ENCODE measurements at regions not wholly inside any gene's neighbourhood (a gene's known extent, or its start where the extent isn't known, plus 50 kb on each side); places are given as distances from the start of the nearest gene placed in this dataset.

DNA sequence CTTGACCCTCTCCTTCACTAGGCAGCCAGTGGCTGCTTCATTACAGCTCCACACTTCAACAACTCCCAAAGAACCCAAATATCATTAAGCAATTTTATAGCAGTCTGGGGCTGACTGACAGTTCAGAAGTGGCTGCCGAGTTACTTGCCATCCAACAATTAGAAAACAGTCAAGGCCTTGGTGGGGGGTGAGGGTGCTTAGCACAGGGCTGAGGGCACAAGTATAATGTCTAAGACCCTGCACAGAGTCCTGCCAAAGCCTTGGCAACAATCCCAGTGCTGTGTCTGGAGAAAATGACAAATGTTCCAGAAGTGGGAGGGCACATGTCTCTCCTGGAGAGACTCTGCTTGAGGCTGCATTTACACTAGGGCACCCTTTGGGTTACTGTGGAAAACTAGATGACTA lies 71.1 kb downstream of the CXCL12 start:
- TF ChIP-seq, protein P1, sequence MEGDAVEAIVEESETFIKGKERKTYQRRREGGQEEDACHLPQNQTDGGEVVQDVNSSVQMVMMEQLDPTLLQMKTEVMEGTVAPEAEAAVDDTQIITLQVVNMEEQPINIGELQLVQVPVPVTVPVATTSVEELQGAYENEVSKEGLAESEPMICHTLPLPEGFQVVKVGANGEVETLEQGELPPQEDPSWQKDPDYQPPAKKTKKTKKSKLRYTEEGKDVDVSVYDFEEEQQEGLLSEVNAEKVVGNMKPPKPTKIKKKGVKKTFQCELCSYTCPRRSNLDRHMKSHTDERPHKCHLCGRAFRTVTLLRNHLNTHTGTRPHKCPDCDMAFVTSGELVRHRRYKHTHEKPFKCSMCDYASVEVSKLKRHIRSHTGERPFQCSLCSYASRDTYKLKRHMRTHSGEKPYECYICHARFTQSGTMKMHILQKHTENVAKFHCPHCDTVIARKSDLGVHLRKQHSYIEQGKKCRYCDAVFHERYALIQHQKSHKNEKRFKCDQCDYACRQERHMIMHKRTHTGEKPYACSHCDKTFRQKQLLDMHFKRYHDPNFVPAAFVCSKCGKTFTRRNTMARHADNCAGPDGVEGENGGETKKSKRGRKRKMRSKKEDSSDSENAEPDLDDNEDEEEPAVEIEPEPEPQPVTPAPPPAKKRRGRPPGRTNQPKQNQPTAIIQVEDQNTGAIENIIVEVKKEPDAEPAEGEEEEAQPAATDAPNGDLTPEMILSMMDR (IDR thresholded peaks at IDR 0.05; ENCODE audit: insufficient read depth, low read depth, low read length): no peak
- no peaks in the 10 kb centered on the region for H3K27me3 ChIP-seq (ENCODE audit: control insufficient read depth, insufficient read depth, low read length)
- no peak overlapping the region for H3K4me3 ChIP-seq (ENCODE audit: low read depth, low read length)
- CTCF ChIA-PET: interaction anchor here (0.9 kb wide), 1 partner anchor 12 kb away, joined by 4 read pairs; no protein-coding TSS in a partner anchor
- POLR2A ChIA-PET: no interaction called here
- DNase-seq (ENCODE audit: low read depth): no peak
- H3K36me3 ChIP-seq (ENCODE audit: control insufficient read depth, insufficient read depth, low read length): no peaks in the 10 kb centered on the region

DNA sequence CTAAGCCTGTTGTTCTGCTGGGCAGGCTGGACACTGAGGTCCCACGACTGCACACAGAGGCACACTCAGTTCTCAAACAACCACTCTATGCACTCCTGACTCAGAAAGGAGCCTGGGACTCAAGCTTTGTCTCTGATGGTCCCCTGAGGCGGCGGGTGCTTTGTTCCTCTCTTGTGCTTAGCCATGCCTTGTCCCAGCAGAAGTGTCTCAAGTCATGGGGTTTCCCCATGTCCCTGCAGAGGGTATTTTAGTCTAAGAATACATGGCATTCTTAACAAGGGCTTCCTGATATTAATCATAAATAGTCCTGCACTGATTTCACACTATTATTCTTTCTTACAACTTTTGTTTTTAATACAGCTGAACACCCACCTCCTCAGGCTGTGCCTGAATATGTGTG lies 72.5 kb downstream of the CXCL12 start:
- POLR2A ChIA-PET: no interaction called here
- Histone ChIP-seq H3K4me3 (ENCODE audit: low read depth, low read length) (no peak overlapping the region), H3K27me3 (ENCODE audit: control insufficient read depth, insufficient read depth, low read length) (no peaks in the 10 kb centered on the region), H3K36me3 (ENCODE audit: control insufficient read depth, insufficient read depth, low read length) (no peaks in the 10 kb centered on the region)
- TF ChIP-seq, protein P1 (IDR thresholded peaks at IDR 0.05; ENCODE audit: insufficient read depth, low read depth, low read length): no peak
- CTCF ChIA-PET: interaction anchor here (1.0 kb wide), 1 partner anchor 78 kb away, joined by 3 read pairs; no protein-coding TSS in a partner anchor
- no peak for DNase-seq (ENCODE audit: low read depth)

DNA sequence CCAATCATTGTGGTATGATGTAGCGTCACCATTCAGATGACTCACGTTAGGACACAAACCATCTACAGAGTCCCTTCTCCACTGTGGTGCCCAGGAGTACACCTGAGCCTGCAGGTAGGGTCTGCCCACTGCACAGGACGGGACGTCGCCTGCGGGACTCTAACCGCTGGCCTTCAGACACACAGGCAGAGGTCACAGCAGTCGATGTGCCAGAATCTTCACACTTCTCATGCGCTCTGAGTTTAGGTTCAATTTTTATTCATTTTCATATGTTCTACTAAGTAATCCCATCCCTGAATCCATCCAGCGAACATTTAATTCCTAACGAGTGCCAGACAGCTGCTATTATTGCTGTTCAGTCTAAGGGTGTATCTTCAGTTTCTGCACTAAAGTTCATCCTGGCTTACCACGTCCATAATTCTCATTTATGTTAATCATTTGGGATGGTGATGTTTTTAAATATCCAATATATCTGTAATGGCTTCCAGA lies 73.3 kb downstream of the CXCL12 start:
- POLR2A ChIA-PET: no interaction called here
- Histone ChIP-seq H3K36me3 (ENCODE audit: control insufficient read depth, insufficient read depth, low read length) (no peaks in the 10 kb centered on the region), H3K4me3 (ENCODE audit: low read depth, low read length) (no peak overlapping the region), H3K27me3 (ENCODE audit: control insufficient read depth, insufficient read depth, low read length) (no peaks in the 10 kb centered on the region)
- TF ChIP-seq, protein P1 (IDR thresholded peaks at IDR 0.05; ENCODE audit: insufficient read depth, low read depth, low read length): no peak
- CTCF ChIA-PET: interaction anchor here (0.5 to 1.7 kb wide), 13 partner anchors 9 to 641 kb away, joined by 3 to 8 read pairs (median 3); no protein-coding TSS in a partner anchor
- no peak for DNase-seq (ENCODE audit: low read depth)

DNA sequence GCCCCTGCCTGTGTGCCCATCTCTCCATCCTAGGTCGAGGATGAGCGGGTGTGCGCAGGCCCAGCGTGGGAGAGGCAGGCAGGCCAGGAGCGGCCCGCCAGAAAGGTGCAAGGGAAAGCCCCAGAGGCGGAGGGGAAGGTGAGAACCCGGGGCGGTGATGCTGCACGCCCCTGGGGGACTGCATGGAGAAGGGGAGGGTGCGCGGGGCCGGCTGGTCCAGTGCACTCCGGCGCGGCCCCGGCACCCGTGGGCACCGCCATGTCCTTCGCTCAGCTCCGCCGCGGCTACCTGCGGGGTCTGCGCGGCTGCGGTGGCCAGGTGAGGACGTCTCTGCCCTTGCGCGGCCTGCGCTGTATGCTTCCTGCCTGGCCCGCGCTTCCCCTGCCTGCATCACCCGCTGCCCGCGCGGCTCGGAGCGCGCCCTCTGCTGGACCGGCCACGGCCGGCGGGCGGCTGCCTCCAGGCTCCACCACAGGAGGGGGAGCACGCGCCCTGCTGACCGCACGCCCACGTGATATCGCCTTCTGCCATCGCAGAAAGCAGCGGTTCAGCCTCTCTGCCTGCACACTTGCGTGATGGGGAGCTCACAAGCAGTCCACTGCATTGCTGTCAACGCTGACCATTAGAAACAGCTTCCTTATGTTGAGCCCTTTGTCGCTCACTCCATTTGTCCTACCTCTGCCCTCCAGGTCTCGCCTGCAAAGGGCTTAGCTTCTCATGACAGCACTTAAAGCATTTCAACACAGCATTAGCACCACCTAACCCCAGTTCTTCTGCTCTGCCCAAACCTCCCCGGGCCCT lies 73.9 kb downstream of the CXCL12 start:
- TF ChIP-seq, protein P1 (IDR thresholded peaks at IDR 0.05; ENCODE audit: insufficient read depth, low read depth, low read length): peak; percentile 64
- ChIA-PET CTCF (interaction anchor here (0.5 to 1.7 kb wide), 17 partner anchors 8 to 640 kb away, joined by 3 to 8 read pairs (median 3); no protein-coding TSS in a partner anchor), POLR2A (no interaction called here)
- no peaks in the 10 kb centered on the region for H3K36me3 ChIP-seq (ENCODE audit: control insufficient read depth, insufficient read depth, low read length)
- H3K27me3 ChIP-seq (ENCODE audit: control insufficient read depth, insufficient read depth, low read length): no peaks in the 10 kb centered on the region
- no peak overlapping the region for H3K4me3 ChIP-seq (ENCODE audit: low read depth, low read length)
- DNase-seq (ENCODE audit: low read depth): no peak

DNA sequence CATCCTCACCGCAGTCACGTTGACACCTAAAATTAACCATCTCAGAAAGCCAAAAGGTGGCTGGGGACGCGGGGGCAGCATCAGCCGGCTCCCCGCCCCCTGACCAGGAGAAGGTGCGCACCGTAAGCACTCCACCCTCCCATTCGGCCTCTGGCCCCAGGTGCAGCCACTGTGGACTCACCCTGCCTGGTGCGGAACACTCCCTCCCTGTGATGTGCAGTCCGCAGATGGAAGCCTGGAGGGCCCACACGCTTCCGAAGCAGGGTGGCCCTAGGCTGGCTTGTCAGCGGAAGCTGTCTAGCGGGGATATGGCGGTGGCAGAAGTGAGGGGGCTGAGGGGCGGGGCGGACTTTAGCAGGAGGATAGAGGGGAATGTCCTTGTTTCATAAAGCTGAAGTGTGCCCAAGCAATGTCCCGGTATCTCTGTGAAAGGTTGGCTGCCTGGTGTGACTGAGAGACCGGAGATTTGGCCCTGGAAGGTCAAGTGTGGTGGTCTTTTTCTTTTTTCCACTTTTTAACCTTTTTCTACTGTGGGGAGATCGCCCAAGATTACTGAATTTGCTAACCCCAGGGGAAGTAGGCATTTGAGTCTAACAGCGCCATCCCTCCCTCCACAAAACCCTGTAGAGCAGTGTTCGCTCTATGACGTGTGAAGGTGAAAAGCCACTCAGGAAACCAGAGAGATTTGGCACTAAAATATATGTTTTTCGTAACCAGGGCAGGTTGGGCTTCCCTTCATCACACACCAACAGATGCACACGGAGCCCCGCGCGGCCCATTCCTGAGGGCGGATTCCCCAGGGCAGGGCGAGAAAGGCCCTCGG lies 74.7 kb downstream of the CXCL12 start:
- TF ChIP-seq, protein P1 (IDR thresholded peaks at IDR 0.05; ENCODE audit: insufficient read depth, low read depth, low read length): no peak
- H3K27me3 ChIP-seq (ENCODE audit: control insufficient read depth, insufficient read depth, low read length): no peaks in the 10 kb centered on the region
- H3K4me3 ChIP-seq (ENCODE audit: low read depth, low read length): no peak overlapping the region
- POLR2A ChIA-PET: no interaction called here
- CTCF ChIA-PET: interaction anchor here (0.6 to 1.9 kb wide), 12 partner anchors 8 to 634 kb away, joined by 3 to 8 read pairs (median 4); no protein-coding TSS in a partner anchor
- no peak for DNase-seq (ENCODE audit: low read depth)
- no peaks in the 10 kb centered on the region for H3K36me3 ChIP-seq (ENCODE audit: control insufficient read depth, insufficient read depth, low read length)
